ENCODE measurements at regions not wholly inside any gene's neighbourhood (a gene's known extent, or its start where the extent isn't known, plus 50 kb on each side); places are given as distances from the start of the nearest gene placed in this dataset.

- TF ChIP-seq, protein P1, sequence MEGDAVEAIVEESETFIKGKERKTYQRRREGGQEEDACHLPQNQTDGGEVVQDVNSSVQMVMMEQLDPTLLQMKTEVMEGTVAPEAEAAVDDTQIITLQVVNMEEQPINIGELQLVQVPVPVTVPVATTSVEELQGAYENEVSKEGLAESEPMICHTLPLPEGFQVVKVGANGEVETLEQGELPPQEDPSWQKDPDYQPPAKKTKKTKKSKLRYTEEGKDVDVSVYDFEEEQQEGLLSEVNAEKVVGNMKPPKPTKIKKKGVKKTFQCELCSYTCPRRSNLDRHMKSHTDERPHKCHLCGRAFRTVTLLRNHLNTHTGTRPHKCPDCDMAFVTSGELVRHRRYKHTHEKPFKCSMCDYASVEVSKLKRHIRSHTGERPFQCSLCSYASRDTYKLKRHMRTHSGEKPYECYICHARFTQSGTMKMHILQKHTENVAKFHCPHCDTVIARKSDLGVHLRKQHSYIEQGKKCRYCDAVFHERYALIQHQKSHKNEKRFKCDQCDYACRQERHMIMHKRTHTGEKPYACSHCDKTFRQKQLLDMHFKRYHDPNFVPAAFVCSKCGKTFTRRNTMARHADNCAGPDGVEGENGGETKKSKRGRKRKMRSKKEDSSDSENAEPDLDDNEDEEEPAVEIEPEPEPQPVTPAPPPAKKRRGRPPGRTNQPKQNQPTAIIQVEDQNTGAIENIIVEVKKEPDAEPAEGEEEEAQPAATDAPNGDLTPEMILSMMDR (IDR thresholded peaks at IDR 0.05): no peak
- TF ChIP-seq EZH2 (IDR thresholded peaks at IDR 0.05; ENCODE audit: borderline replicate concordance, insufficient read depth, low read depth, low read length, poor library complexity, severe bottlenecking): no peak
Measured at GRCh38 chr7:115217373-115217772, 295.5 kb downstream of the MDFIC start.
